ENCODE measurements at regions not wholly inside any gene's neighbourhood (a gene's known extent, or its start where the extent isn't known, plus 50 kb on each side); places are given as distances from the start of the nearest gene placed in this dataset.

DNA sequence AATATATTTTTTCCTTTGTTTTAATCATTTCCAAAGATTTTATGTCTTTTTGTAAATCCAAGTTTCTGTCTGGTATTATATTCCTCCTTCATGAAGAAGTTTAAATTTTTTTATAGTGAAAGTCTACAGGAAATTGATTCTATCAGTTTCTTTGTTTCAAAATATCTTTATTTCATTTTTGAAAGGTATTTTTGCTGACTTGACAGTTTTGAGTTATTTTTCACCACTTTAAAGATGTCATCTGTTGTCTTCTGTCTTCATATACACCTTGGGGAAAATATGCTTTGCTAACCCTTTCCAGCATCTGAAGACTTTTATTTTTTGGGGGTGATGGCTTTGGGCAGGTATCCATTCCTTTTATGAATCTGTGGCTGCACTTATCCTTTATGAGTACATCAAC is 164.4 kb upstream of the EPHA5 start:
- DNase-seq, result no peak

- no peak for DNase-seq
Observed at GRCh38 chr4:65831828-65832227, 161.5 kb upstream of the EPHA5 start.

DNA sequence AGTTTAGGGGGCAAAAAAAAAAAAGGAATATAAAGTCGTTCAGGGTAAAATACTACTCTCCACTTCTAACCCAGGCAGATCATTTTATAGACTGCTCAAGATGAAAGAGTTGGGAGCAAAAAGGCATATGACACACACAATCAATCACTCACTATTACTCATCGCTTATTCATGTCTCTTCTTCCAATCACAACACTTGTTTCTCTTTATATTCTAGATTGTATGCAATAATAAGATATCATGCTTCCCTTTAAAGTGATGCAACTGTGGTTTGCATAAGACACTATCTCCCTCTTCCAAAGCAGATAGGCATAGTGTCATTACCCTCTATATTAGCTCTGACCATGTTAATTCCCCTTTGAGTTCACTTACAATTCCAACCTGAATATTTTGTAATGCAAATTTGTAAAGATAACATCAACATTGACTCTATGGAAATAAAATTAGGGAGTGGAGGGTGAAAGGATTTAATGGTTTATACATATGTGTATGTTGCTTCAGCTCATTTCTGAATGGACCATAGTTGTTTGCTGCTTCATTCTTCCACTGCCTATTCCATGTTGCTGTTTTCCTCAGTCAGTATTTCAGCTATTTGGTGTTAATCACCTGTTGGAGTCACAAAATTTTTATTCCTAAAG is 154.9 kb upstream of the EPHA5 start:
- no peak for DNase-seq

DNA sequence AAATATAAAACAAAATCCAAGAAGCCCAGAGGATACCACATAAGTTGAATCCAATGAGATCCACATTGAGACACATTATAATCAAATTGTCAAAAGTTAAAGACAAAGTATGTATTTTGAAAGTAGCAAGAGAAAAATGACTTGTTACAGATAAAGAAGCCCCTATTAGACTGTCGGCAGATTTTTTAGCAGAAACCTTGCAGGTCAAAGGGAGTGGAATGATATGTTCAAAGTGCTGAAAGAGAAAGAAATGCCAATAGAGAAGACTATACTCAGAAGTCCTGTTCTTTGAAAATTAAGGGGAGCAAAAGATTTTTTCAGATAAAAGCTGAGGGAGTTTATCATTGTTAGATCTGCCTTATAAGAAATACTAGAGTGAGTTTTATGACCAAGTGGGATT is 148.9 kb upstream of the EPHA5 start:
- no peak for DNase-seq

GRCh38 chr4:65805936-65806335 is 135.6 kb upstream of the EPHA5 start:
- no peak for DNase-seq

GRCh38 chr4:65799513-65799912 is 129.2 kb upstream of the EPHA5 start:
- DNase-seq, result no peak

- DNase-seq, result no peak
Observed at GRCh38 chr4:65798498-65799127, 128.3 kb upstream of the EPHA5 start.

- DNase-seq, result no peak
Observed at GRCh38 chr4:65791812-65792308, 121.6 kb upstream of the EPHA5 start.

- DNase-seq, result no peak
Observed at GRCh38 chr4:65791111-65791811, 121.0 kb upstream of the EPHA5 start.

- no peak for DNase-seq
Observed at GRCh38 chr4:65789805-65790204, 119.5 kb upstream of the EPHA5 start.

DNA sequence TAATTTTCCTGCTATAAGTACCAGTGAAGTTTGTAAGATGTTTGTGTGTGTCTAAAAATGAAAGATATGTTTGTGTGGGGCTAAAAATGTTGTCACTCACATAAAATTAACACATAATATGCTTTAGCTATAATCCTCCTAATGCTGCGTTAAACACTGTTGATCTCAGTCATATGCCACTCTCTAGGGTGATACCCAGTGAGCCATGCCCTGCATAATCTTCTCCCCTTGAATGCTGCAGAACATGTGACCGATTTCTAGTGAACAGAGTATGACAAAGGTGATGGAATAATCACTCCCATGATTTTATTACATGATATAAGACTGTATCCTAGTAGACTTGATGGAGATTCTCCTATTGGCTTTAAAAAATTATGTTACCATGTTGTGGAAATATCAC is 119.1 kb upstream of the EPHA5 start:
- peak; percentile 34 for DNase-seq

DNA sequence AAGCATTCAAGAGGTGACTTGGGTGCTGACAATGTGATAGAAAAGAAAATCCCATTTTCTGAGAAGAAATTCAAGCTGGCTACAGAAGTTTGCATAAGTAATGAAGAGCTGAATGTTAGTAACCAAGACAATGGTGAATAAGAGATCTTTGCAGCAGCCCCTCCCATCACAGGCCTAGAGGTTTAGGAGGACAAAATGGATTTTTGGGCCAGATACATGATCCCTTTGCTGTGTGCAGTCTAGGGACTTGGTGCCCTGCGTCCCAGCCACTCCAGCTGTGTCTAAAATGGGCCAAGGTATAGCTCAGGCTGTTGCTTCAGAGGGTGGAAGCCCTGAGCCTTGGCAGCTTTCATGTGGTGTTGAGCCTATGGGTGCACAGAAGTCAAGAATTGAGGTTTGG is 107.0 kb upstream of the EPHA5 start:
- no peak for DNase-seq

DNA sequence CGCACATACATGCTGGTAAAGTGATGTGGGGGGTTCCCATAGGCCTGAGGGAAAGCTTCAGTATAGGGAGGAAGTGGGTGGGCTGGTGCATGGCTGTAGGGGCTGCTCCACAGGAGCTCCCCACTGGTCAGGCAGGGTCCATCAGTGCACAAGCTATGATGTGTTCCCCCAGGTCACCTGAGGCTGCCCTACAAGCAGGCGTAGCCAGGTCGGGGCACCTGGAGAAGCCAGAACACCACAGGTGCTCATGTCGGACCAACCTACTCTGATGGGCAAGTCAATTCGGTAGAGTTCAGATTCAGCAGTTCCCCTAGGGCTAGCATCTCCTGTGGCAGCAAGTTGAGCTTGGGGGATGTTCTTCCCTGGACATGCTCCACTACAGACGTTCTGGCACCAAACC is 103.3 kb upstream of the EPHA5 start:
- DNase-seq, result no peak

GRCh38 chr4:65747386-65747785 is 77.1 kb upstream of the EPHA5 start:
- no peak for DNase-seq

GRCh38 chr4:65738134-65738533 is 67.8 kb upstream of the EPHA5 start:
- no peak for DNase-seq

GRCh38 chr4:65737672-65738071 is 67.4 kb upstream of the EPHA5 start:
- DNase-seq, result no peak

DNA sequence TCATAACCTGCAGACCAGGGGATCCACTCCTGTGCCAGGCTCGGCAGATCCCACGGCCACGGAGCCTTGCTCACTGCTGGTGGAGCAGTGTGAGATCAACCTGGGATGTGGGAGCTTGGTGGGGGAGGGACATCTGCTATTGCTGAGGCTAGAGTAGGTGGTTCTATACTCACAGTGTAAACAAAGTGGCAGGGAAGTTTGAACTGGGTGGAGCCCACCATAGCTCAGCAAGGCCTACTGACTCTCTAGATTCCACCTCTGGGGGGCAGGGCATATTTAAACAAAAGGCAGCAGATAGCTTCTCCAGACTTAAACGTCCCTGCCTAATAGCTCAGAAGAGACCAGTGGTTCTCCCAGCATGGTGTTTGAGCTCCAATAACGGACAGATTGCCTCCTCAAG is 54.7 kb upstream of the EPHA5 start:
- DNase-seq, result no peak
